ENCODE measurements at regions not wholly inside any gene's neighbourhood (a gene's known extent, or its start where the extent isn't known, plus 50 kb on each side); places are given as distances from the start of the nearest gene placed in this dataset.

DNA sequence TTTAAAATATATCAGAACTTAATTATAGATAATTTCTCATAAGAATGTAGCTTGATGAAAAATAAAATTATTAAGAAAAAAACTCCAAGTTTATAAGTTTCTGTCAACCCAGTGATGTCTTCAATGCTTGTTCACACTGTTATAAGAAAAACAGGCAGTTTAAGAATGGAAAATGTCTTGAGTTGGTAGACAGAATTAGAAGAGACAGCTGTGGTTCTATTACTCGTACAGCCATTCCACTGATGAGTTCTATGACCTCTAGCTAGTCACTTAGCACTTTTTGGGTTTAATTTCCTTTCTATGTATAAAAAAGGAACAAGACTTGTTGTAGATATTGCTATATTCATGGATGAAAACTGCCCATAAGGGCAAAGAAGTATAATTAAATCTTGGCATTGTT, 1013.1 kb upstream of the ATXN8OS start:
- TF ChIP-seq TAF1 (IDR thresholded peaks at IDR 0.05; ENCODE audit: low read depth) (no peak), TEAD4 (IDR thresholded peaks at IDR 0.05) (no peak), NFIC (IDR thresholded peaks at IDR 0.05) (no peak), EGR1 (IDR thresholded peaks at IDR 0.05) (no peak), CEBPB (IDR thresholded peaks at IDR 0.05) (no peak)
- TF ChIP-seq, protein P1, sequence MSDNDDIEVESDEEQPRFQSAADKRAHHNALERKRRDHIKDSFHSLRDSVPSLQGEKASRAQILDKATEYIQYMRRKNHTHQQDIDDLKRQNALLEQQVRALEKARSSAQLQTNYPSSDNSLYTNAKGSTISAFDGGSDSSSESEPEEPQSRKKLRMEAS (IDR thresholded peaks at IDR 0.05) = no peak
